CD4-positive, alpha-beta T cell treated with Interleukin-4 for 1 hour (primary cell): ENCODE measurements at regions not wholly inside any gene's neighbourhood (a gene's known extent, or its start where the extent isn't known, plus 50 kb on each side); places are given as distances from the start of the nearest gene placed in this dataset.

Source experiments
- DNase-seq, 2 donors: peaks; one replicate each; pipeline ENCODE4 v3.0.0-alpha.2; 2020 to 2022

GRCh38 chr4:20615486-20616260 lies 84.6 kb upstream of the PACRGL start:
- no peak for DNase-seq

GRCh38 chr4:20616313-20616712 lies 83.9 kb upstream of the PACRGL start:
- DNase-seq: no peak

- DNase-seq: no peak
Observed at GRCh38 chr4:20616848-20617247, 83.4 kb upstream of the PACRGL start.

GRCh38 chr4:20617678-20618396 lies 82.4 kb upstream of the PACRGL start:
- DNase-seq: no peak

GRCh38 chr4:20618731-20619130 lies 81.5 kb upstream of the PACRGL start:
- DNase-seq: no peak

GRCh38 chr4:20621476-20621875 lies 78.8 kb upstream of the PACRGL start:
- no peak for DNase-seq

GRCh38 chr4:20622701-20623100 lies 77.6 kb upstream of the PACRGL start:
- no peak for DNase-seq

- DNase-seq: no peak
Observed at GRCh38 chr4:20623939-20624338, 76.3 kb upstream of the PACRGL start.

- DNase-seq: no peak
Observed at GRCh38 chr4:20624793-20625374, 75.4 kb upstream of the PACRGL start.

- peak in 1 of 2 donors; percentile 26 for DNase-seq
Observed at GRCh38 chr4:20625426-20625825, 74.8 kb upstream of the PACRGL start.

GRCh38 chr4:20626326-20627005 lies 73.8 kb upstream of the PACRGL start:
- no peak for DNase-seq

- no peak for DNase-seq
Observed at GRCh38 chr4:20627866-20628265, 72.4 kb upstream of the PACRGL start.

GRCh38 chr4:20629186-20630106 lies 70.8 kb upstream of the PACRGL start:
- DNase-seq: no peak

- DNase-seq: no peak
Observed at GRCh38 chr4:20638825-20639224, 61.4 kb upstream of the PACRGL start.

- no peak for DNase-seq
Observed at GRCh38 chr4:20639346-20639745, 60.9 kb upstream of the PACRGL start.

- no peak for DNase-seq
Observed at GRCh38 chr4:20640989-20641388, 59.3 kb upstream of the PACRGL start.

GRCh38 chr4:20641976-20642375 lies 58.3 kb upstream of the PACRGL start:
- no peak for DNase-seq

GRCh38 chr4:20643631-20644030 lies 56.6 kb upstream of the PACRGL start:
- DNase-seq: no peak

GRCh38 chr4:20645236-20645635 lies 55.0 kb upstream of the PACRGL start:
- DNase-seq: no peak

- no peak for DNase-seq
Observed at GRCh38 chr4:20646287-20646686, 54.0 kb upstream of the PACRGL start.
